ENCODE measurements at regions not wholly inside any gene's neighbourhood (a gene's known extent, or its start where the extent isn't known, plus 50 kb on each side); places are given as distances from the start of the nearest gene placed in this dataset.

- TF ChIP-seq GATA3 (IDR thresholded peaks at IDR 0.05; ENCODE audit: low read depth, low read length) (no peak), GATA2 (IDR thresholded peaks at IDR 0.05; ENCODE audit: low read depth, low read length) (no peak)
Observed at GRCh38 chr20:6660441-6660840, 107.0 kb upstream of the BMP2 start.

Data from SH-SY5Y (cell line).